ENCODE measurements at regions not wholly inside any gene's neighbourhood (a gene's known extent, or its start where the extent isn't known, plus 50 kb on each side); places are given as distances from the start of the nearest gene placed in this dataset.
A peak's percentile ranks its signal among the peaks of the same experiment; 100 is the strongest.
"Not testable (repeated sequence)": the region's sequence is repeated elsewhere in the genome, so short reads cannot be mapped to it uniquely, and the experiment has no call there.

DNA sequence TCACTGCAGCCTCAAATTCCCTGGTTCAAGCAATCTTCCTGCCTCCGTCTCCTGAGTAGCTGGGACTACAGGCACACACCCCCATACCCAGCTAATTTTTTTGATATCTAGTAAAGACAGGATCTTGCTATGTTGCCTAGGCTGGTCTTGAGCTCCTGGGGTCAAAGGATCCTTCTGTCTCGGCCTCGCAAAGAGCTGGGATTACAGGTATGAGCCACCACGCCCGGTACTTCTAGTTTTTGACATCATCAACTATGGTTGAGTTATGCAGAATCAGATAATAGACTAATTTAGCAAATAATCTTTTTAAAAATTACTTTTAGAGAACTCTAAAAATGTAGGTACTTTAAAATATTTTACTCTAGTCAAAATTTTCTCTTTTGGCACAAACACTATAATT lies 166.2 kb downstream of the SOX4 start:
- no peaks in the 10 kb centered on the region for H3K36me3 ChIP-seq (ENCODE audit: low read depth)
- H3K4me1 ChIP-seq (ENCODE audit: low read depth): no peaks in the 10 kb centered on the region
- H3K9me3 ChIP-seq: no peaks in the 10 kb centered on the region
- no peak overlapping the region for H3K4me3 ChIP-seq
- intact Hi-C loops (cut with DNase I, micrococcal nuclease): loop anchor here in 1 of 2 donors (10.0 kb wide), 1 partner anchor 95 kb away; no protein-coding TSS in a partner anchor
- no peak for DNase-seq
- TF ChIP-seq, protein P1, sequence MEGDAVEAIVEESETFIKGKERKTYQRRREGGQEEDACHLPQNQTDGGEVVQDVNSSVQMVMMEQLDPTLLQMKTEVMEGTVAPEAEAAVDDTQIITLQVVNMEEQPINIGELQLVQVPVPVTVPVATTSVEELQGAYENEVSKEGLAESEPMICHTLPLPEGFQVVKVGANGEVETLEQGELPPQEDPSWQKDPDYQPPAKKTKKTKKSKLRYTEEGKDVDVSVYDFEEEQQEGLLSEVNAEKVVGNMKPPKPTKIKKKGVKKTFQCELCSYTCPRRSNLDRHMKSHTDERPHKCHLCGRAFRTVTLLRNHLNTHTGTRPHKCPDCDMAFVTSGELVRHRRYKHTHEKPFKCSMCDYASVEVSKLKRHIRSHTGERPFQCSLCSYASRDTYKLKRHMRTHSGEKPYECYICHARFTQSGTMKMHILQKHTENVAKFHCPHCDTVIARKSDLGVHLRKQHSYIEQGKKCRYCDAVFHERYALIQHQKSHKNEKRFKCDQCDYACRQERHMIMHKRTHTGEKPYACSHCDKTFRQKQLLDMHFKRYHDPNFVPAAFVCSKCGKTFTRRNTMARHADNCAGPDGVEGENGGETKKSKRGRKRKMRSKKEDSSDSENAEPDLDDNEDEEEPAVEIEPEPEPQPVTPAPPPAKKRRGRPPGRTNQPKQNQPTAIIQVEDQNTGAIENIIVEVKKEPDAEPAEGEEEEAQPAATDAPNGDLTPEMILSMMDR (IDR thresholded peaks at IDR 0.05): no peak
- ATAC-seq: no peak

DNA sequence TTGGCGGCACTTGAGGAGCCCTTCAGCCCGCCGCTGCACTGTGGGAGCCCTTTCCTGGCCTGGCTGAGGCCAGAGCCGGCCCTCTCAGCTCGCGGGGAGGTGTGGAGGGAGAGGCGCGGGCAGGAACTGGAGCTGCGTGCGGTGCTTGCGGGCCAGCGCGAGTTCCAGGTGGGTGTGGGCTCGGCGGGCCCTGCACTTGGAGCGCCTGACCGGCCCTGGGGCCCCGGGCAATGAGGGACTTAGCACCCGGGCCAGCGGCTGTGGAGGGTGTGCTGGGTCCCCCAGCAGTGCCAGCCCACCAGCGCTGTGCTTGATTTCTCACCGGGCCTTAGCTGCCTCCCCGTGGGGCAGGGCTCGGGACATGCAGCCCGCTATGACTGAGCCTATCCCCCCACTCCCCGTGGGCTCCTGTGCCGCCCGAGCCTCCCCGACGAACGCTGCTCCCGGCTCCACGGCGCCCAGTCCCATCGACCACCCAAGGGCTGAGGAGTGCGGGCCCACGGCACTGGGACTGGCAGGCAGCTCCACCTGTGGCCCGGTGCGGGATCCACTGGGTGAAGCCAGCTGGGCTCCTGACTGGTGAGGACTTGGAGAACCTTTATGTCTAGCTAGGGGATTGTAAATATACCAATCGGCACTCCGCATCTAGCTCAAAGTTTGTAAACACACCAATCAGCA lies 167.6 kb downstream of the SOX4 start:
- DNase-seq; H3K4me1 ChIP-seq (ENCODE audit: low read depth); intact Hi-C loops (cut with DNase I, micrococcal nuclease); H3K36me3 ChIP-seq (ENCODE audit: low read depth); H3K4me3 ChIP-seq; ATAC-seq; H3K9me3 ChIP-seq: not testable (repeated sequence)

DNA sequence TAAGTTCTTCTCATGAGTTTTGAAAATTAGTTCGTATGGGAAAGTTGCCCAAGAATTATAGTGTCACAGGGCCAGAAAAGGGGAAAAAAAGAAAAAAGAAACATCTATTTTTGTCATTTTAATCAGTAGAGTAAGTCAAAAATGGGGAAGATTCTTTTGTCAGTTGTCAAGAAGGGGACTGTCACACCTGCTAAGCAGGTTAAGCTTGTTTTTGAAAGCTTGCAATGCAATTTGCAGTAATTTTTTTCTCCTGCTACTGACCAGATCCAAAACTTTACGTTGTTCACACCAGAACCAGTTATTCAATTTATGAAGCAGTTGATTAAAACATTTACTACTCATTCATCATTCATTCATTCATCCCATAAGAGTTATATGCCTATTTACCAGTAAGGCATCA lies 171.4 kb downstream of the SOX4 start:
- DNase-seq (no peak), ATAC-seq (no peak)
- intact Hi-C loops (cut with DNase I, micrococcal nuclease): no loop called here
- no peak overlapping the region for H3K4me3 ChIP-seq
- no peaks in the 10 kb centered on the region for H3K9me3 ChIP-seq
- H3K4me1 ChIP-seq (ENCODE audit: low read depth): peaks cover 4% of the 10 kb centered on the region
- H3K36me3 ChIP-seq (ENCODE audit: low read depth): no peaks in the 10 kb centered on the region
- TF ChIP-seq, protein P1 (IDR thresholded peaks at IDR 0.05): no peak

DNA sequence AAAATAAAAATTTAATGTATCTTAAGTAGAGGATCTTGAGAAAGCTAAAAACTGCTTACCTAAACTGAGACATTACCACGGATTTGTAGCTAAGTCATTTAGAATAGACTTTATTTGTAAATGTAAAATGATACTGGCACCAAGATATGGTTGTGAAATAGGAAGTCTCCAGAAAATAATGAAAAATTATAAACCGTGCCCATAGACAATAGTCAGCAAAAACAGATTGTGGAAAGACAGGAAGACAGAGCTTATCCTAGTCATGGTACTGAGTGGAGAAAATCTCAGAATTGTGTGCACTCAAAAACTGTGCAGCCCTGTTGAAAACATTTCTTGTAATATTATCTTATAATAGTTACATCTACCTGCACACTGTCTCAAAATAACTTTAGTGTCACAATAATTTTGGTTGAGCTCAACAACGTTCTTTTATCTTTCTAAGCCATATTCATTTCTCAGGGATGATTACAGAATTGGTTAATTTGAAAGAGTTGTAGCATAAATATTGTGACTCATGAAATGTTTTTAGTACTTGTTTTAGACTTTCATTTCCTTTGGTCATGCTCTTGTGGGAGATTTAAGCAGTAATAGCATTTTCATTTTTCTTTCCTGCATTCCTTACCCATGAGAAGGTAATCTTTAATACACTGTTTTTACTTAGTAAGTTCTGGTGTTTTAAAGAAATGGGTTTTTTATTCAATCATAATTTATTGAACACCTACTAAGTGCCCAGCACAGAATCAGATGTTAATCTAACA lies 174.5 kb downstream of the SOX4 start:
- intact Hi-C loops (cut with DNase I, micrococcal nuclease): no loop called here
- DNase-seq (no peak), ATAC-seq (no peak)
- TF ChIP-seq, protein P1 (IDR thresholded peaks at IDR 0.05): no peak
- Histone ChIP-seq H3K4me3 (no peak overlapping the region), H3K36me3 (ENCODE audit: low read depth) (no peaks in the 10 kb centered on the region), H3K9me3 (no peaks in the 10 kb centered on the region), H3K4me1 (ENCODE audit: low read depth) (peaks cover 16% of the 10 kb centered on the region)

DNA sequence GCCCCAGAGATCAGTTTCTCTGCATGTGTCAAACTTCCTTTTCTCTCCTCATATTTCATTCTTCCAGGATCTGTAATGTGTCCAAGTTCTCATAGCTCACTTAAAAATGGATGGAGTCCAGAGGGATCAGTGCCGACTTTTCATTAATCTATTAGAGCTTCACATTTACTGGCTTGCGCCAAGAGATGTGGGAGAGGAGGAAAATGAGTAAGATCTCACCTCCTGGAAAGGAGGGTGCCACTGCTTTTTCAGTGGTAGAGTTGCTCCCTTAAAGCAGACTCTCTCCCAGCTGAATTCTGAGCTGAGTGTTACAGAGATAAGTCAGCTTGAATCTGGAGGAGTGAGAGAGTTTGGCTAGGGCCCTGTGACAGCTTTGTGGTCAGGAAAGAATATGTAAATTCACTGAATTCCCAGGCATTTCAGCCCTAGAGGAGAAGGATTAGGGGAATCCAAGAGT lies 175.9 kb downstream of the SOX4 start:
- DNase-seq: peak in 1 of 3 donors; percentile 16
- intact Hi-C loops (cut with DNase I, micrococcal nuclease): no loop called here
- no peak for ATAC-seq
- H3K9me3 ChIP-seq: no peaks in the 10 kb centered on the region
- no peaks in the 10 kb centered on the region for H3K36me3 ChIP-seq (ENCODE audit: low read depth)
- H3K4me1 ChIP-seq (ENCODE audit: low read depth): peaks cover 16% of the 10 kb centered on the region
- no peak overlapping the region for H3K4me3 ChIP-seq
- TF ChIP-seq, protein P1 (IDR thresholded peaks at IDR 0.05): no peak

DNA sequence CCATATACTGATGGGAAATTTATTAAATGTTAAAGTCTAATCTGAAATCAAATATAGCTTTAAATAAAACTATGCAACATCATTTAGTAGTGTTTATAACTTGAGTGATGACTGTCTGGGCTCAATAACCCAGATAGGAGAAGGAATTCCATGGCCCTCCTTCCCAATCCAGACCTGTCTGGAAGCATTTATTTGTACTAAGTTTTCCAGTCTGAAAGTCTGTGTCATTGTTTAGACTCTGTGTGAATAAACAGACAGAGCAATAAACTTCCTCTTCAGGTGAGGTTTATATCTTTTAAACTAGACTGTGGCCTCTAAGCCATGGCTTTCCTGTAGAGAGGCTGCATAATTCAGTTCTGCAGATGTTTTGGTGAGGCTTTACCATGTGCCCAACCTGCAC lies 176.4 kb downstream of the SOX4 start:
- Histone ChIP-seq H3K9me3 (no peaks in the 10 kb centered on the region), H3K4me1 (ENCODE audit: low read depth) (peaks cover 16% of the 10 kb centered on the region), H3K4me3 (no peak overlapping the region), H3K36me3 (ENCODE audit: low read depth) (no peaks in the 10 kb centered on the region)
- intact Hi-C loops (cut with DNase I, micrococcal nuclease): no loop called here
- TF ChIP-seq, protein P1 (IDR thresholded peaks at IDR 0.05): no peak
- ATAC-seq (peak; percentile 77), DNase-seq (no peak)
